ENCODE measurements at regions not wholly inside any gene's neighbourhood (a gene's known extent, or its start where the extent isn't known, plus 50 kb on each side); places are given as distances from the start of the nearest gene placed in this dataset.

- no peaks in the 10 kb centered on the region for H3K36me3 ChIP-seq (ENCODE audit: insufficient read depth, low read length)
- H3K27me3 ChIP-seq (ENCODE audit: insufficient read depth, low read length): no peaks in the 10 kb centered on the region
- no peak overlapping the region for H2AFZ ChIP-seq (ENCODE audit: low read depth, low read length)
- no peaks in the 10 kb centered on the region for H3K9me3 ChIP-seq (ENCODE audit: low read length)
- H3K4me3 ChIP-seq (ENCODE audit: low read length): no peak overlapping the region
- no peaks in the 10 kb centered on the region for H3K4me1 ChIP-seq (ENCODE audit: insufficient read depth, low read length)
These were observed 198.6 kb upstream of the SALL1 start for GRCh38 chr16:51349626-51350025.

GRCh38 chr16:51343411-51343810, 192.3 kb upstream of the SALL1 start:
- Histone ChIP-seq H2AFZ (ENCODE audit: low read depth, low read length) (no peak overlapping the region), H3K36me3 (ENCODE audit: insufficient read depth, low read length) (no peaks in the 10 kb centered on the region), H3K4me3 (ENCODE audit: low read length) (no peak overlapping the region), H3K4me1 (ENCODE audit: insufficient read depth, low read length) (no peaks in the 10 kb centered on the region), H3K9me3 (ENCODE audit: low read length) (no peaks in the 10 kb centered on the region), H3K27me3 (ENCODE audit: insufficient read depth, low read length) (no peaks in the 10 kb centered on the region)

- Histone ChIP-seq H3K4me1 (ENCODE audit: insufficient read depth, low read length) (no peaks in the 10 kb centered on the region), H3K27me3 (ENCODE audit: insufficient read depth, low read length) (no peaks in the 10 kb centered on the region), H3K36me3 (ENCODE audit: insufficient read depth, low read length) (no peaks in the 10 kb centered on the region), H3K4me3 (ENCODE audit: low read length) (no peak overlapping the region), H3K9me3 (ENCODE audit: low read length) (no peaks in the 10 kb centered on the region), H2AFZ (ENCODE audit: low read depth, low read length) (no peak overlapping the region)
These were observed 190.1 kb upstream of the SALL1 start for GRCh38 chr16:51341204-51341603.

- Histone ChIP-seq H3K36me3 (ENCODE audit: insufficient read depth, low read length) (no peaks in the 10 kb centered on the region), H3K4me1 (ENCODE audit: insufficient read depth, low read length) (no peaks in the 10 kb centered on the region), H2AFZ (ENCODE audit: low read depth, low read length) (no peak overlapping the region), H3K4me3 (ENCODE audit: low read length) (no peak overlapping the region), H3K27me3 (ENCODE audit: insufficient read depth, low read length) (no peaks in the 10 kb centered on the region), H3K9me3 (ENCODE audit: low read length) (no peaks in the 10 kb centered on the region)
These were observed 186.6 kb upstream of the SALL1 start for GRCh38 chr16:51337662-51338061.

- Histone ChIP-seq H3K4me1 (ENCODE audit: insufficient read depth, low read length) (peaks cover 5% of the 10 kb centered on the region), H3K27me3 (ENCODE audit: insufficient read depth, low read length) (no peaks in the 10 kb centered on the region), H2AFZ (ENCODE audit: low read depth, low read length) (no peak overlapping the region), H3K4me3 (ENCODE audit: low read length) (no peak overlapping the region), H3K9me3 (ENCODE audit: low read length) (no peaks in the 10 kb centered on the region), H3K36me3 (ENCODE audit: insufficient read depth, low read length) (no peaks in the 10 kb centered on the region)
These were observed 177.7 kb upstream of the SALL1 start for GRCh38 chr16:51328733-51329132.

GRCh38 chr16:51327001-51327400, 175.9 kb upstream of the SALL1 start:
- H3K9me3 ChIP-seq (ENCODE audit: low read length): no peaks in the 10 kb centered on the region
- no peak overlapping the region for H3K4me3 ChIP-seq (ENCODE audit: low read length)
- no peaks in the 10 kb centered on the region for H3K36me3 ChIP-seq (ENCODE audit: insufficient read depth, low read length)
- H3K4me1 ChIP-seq (ENCODE audit: insufficient read depth, low read length): peaks cover 5% of the 10 kb centered on the region
- no peak overlapping the region for H2AFZ ChIP-seq (ENCODE audit: low read depth, low read length)
- H3K27me3 ChIP-seq (ENCODE audit: insufficient read depth, low read length): no peaks in the 10 kb centered on the region

- H3K27me3 ChIP-seq (ENCODE audit: insufficient read depth, low read length): no peaks in the 10 kb centered on the region
- H2AFZ ChIP-seq (ENCODE audit: low read depth, low read length): no peak overlapping the region
- H3K4me3 ChIP-seq (ENCODE audit: low read length): no peak overlapping the region
- H3K36me3 ChIP-seq (ENCODE audit: insufficient read depth, low read length): no peaks in the 10 kb centered on the region
- no peaks in the 10 kb centered on the region for H3K9me3 ChIP-seq (ENCODE audit: low read length)
- peaks cover 5% of the 10 kb centered on the region for H3K4me1 ChIP-seq (ENCODE audit: insufficient read depth, low read length)
These were observed 175.2 kb upstream of the SALL1 start for GRCh38 chr16:51326131-51326856.

- Histone ChIP-seq H3K27me3 (ENCODE audit: insufficient read depth, low read length) (no peaks in the 10 kb centered on the region), H3K4me3 (ENCODE audit: low read length) (no peak overlapping the region), H3K9me3 (ENCODE audit: low read length) (no peaks in the 10 kb centered on the region), H3K4me1 (ENCODE audit: insufficient read depth, low read length) (peaks cover 2% of the 10 kb centered on the region), H3K36me3 (ENCODE audit: insufficient read depth, low read length) (no peaks in the 10 kb centered on the region), H2AFZ (ENCODE audit: low read depth, low read length) (no peak overlapping the region)
These were observed 170.2 kb upstream of the SALL1 start for GRCh38 chr16:51321251-51321650.

- H3K4me1 ChIP-seq (ENCODE audit: insufficient read depth, low read length): peaks cover 9% of the 10 kb centered on the region
- H3K36me3 ChIP-seq (ENCODE audit: insufficient read depth, low read length): no peaks in the 10 kb centered on the region
- no peak overlapping the region for H2AFZ ChIP-seq (ENCODE audit: low read depth, low read length)
- no peak overlapping the region for H3K4me3 ChIP-seq (ENCODE audit: low read length)
- no peaks in the 10 kb centered on the region for H3K27me3 ChIP-seq (ENCODE audit: insufficient read depth, low read length)
- no peaks in the 10 kb centered on the region for H3K9me3 ChIP-seq (ENCODE audit: low read length)
These were observed 166.5 kb upstream of the SALL1 start for GRCh38 chr16:51317575-51317974.

GRCh38 chr16:51313198-51313597, 162.1 kb upstream of the SALL1 start:
- H3K27me3 ChIP-seq (ENCODE audit: insufficient read depth, low read length): no peaks in the 10 kb centered on the region
- no peak overlapping the region for H3K4me3 ChIP-seq (ENCODE audit: low read length)
- H3K36me3 ChIP-seq (ENCODE audit: insufficient read depth, low read length): no peaks in the 10 kb centered on the region
- H2AFZ ChIP-seq (ENCODE audit: low read depth, low read length): no peak overlapping the region
- peaks cover 12% of the 10 kb centered on the region for H3K4me1 ChIP-seq (ENCODE audit: insufficient read depth, low read length)
- H3K9me3 ChIP-seq (ENCODE audit: low read length): peaks cover 2% of the 10 kb centered on the region

GRCh38 chr16:51312363-51313150, 161.5 kb upstream of the SALL1 start:
- no peaks in the 10 kb centered on the region for H3K27me3 ChIP-seq (ENCODE audit: insufficient read depth, low read length)
- peaks cover 2% of the 10 kb centered on the region for H3K9me3 ChIP-seq (ENCODE audit: low read length)
- H2AFZ ChIP-seq (ENCODE audit: low read depth, low read length): no peak overlapping the region
- no peaks in the 10 kb centered on the region for H3K36me3 ChIP-seq (ENCODE audit: insufficient read depth, low read length)
- peaks cover 13% of the 10 kb centered on the region for H3K4me1 ChIP-seq (ENCODE audit: insufficient read depth, low read length)
- H3K4me3 ChIP-seq (ENCODE audit: low read length): no peak overlapping the region

GRCh38 chr16:51310159-51310558, 159.1 kb upstream of the SALL1 start:
- Histone ChIP-seq H3K9me3 (ENCODE audit: low read length) (peaks cover 2% of the 10 kb centered on the region), H3K4me3 (ENCODE audit: low read length) (no peak overlapping the region), H3K27me3 (ENCODE audit: insufficient read depth, low read length) (no peaks in the 10 kb centered on the region), H2AFZ (ENCODE audit: low read depth, low read length) (no peak overlapping the region), H3K4me1 (ENCODE audit: insufficient read depth, low read length) (peaks cover 24% of the 10 kb centered on the region), H3K36me3 (ENCODE audit: insufficient read depth, low read length) (no peaks in the 10 kb centered on the region)

GRCh38 chr16:51306886-51307595, 156.0 kb upstream of the SALL1 start:
- peaks cover 2% of the 10 kb centered on the region for H3K9me3 ChIP-seq (ENCODE audit: low read length)
- H2AFZ ChIP-seq (ENCODE audit: low read depth, low read length): no peak overlapping the region
- H3K27me3 ChIP-seq (ENCODE audit: insufficient read depth, low read length): no peaks in the 10 kb centered on the region
- H3K4me1 ChIP-seq (ENCODE audit: insufficient read depth, low read length): peaks cover 14% of the 10 kb centered on the region
- H3K4me3 ChIP-seq (ENCODE audit: low read length): no peak overlapping the region
- H3K36me3 ChIP-seq (ENCODE audit: insufficient read depth, low read length): no peaks in the 10 kb centered on the region

Data from neuron (in vitro differentiated cells).